Sciatic nerve (tissue), 2 donors: ENCODE measurements at regions not wholly inside any gene's neighbourhood (a gene's known extent, or its start where the extent isn't known, plus 50 kb on each side); places are given as distances from the start of the nearest gene placed in this dataset.
A peak's percentile ranks its signal among the peaks of the same experiment; 100 is the strongest.

Experiments
- ATAC-seq: fragments of 200-7000 bp; cut with Tn5 transposase; one replicate; pipeline ENCODE4 v1.9.1; 2020; ENCODE audit warnings: mild to moderate bottlenecking, moderate library complexity
- DNase-seq: peaks from one replicate; pipeline ENCODE4 v3.0.0-alpha.2; 2020; ENCODE audit warnings: low spot score
- intact Hi-C: fragments of 100-400 bp; cut with DNase I; formaldehyde crosslinking; loops from one replicate; pipeline ENCODE4 v1.14.2; 2022
- donor health status: DM: no; HTN: no; CAD: no.
- donor health status: DM: no; HTN: no; CAD: no.

- intact Hi-C loops, result no loop called here
- no peak for DNase-seq
- no peak for ATAC-seq
Measured at GRCh38 chr1:37125295-37125694, 91.0 kb upstream of the GRIK3 start.

DNA sequence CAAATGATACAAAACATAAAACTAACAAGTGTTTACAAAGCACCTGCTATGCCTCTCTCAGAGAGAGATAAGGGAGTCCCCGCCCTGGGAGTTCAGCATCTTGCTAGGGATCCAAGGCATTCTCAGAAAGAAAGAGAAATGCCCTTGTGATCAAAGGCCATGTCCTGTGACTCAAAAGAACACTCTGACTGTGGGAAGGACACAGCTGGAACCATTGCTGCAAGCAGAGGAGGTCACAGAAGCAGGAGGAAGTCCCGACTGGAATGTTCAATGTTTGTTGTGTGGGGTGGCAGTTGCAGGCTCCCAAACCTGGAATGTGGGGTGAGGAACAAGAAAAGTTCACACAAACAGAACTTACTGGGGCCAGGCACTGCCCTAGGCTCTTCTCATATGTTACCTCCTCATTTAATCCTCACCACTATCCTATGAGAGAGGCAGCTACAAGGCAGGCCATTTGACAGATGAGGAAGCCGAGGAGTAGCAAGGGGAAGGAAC lies 93.0 kb upstream of the GRIK3 start:
- DNase-seq (no peak), ATAC-seq (no peak)
- intact Hi-C loops, result no loop called here

- ATAC-seq (no peak), DNase-seq (no peak)
- intact Hi-C loops, result no loop called here
Measured at GRCh38 chr1:37128091-37128490, 93.8 kb upstream of the GRIK3 start.

GRCh38 chr1:37130221-37130948 lies 96.1 kb upstream of the GRIK3 start:
- ATAC-seq (no peak), DNase-seq (no peak)
- intact Hi-C loops, result no loop called here

- ATAC-seq (peak; percentile 65), DNase-seq (no peak)
- intact Hi-C loops, result no loop called here
Measured at GRCh38 chr1:37131281-37131680, 97.0 kb upstream of the GRIK3 start.

GRCh38 chr1:37133276-37134145 lies 99.2 kb upstream of the GRIK3 start:
- intact Hi-C loops, result loop anchor here (1.0 kb wide), 1 partner anchor 23 kb away; no protein-coding TSS in a partner anchor
- DNase-seq (no peak), ATAC-seq (no peak)

- intact Hi-C loops, result no loop called here
- DNase-seq, result no peak
- no peak for ATAC-seq
Measured at GRCh38 chr1:37134599-37134998, 100.3 kb upstream of the GRIK3 start.

GRCh38 chr1:37135032-37135431 lies 100.7 kb upstream of the GRIK3 start:
- ATAC-seq (no peak), DNase-seq (no peak)
- intact Hi-C loops, result no loop called here

- DNase-seq, result no peak
- intact Hi-C loops, result no loop called here
- no peak for ATAC-seq
Measured at GRCh38 chr1:37137014-37137413, 102.7 kb upstream of the GRIK3 start.

DNA sequence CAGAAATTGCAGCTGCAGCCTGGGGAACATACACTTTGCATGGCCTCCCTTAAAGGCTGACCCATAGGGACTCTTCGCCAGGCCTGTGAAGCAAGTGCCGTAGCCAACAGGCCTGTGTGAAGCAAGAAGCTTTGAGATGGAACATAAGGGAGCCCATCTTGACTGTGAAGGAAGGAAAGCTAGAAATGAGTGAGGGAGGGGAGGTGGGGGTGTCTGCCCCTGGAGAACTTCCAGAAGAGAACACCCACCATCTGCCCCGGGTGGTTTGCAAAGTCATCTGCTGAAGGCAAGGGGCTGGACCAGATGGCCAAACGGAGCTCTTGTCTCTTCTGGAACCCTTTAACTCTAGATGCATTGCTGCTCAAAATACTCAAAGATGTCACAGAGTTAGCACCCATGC lies 103.3 kb upstream of the GRIK3 start:
- no peak for ATAC-seq

DNA sequence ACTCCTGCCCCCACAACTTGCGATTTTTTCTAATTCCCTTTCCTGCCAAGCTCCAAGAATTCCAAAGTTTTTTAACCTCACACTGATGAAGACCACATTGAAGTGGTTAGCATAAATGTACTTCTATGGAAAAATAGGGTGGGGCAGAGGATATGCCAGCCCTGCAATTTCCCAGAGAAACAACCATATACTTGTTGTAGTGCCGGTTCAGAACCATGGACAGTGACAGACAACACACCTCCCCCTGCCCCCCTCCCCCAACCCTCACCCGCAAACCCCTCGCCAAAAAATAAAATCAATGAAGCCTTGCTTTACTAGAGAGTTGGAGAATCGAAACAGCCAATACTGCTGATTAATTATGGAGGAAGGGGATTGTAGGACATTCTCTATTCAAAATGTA lies 109.5 kb upstream of the GRIK3 start:
- DNase-seq (no peak), ATAC-seq (no peak)
- intact Hi-C loops, result no loop called here

More for the DNA sequence above, 103.3 kb upstream of the GRIK3 start:
- no peak for DNase-seq
- intact Hi-C loops, result no loop called here

GRCh38 chr1:37146071-37146470 lies 111.8 kb upstream of the GRIK3 start:
- no peak for DNase-seq
- intact Hi-C loops, result no loop called here

DNA sequence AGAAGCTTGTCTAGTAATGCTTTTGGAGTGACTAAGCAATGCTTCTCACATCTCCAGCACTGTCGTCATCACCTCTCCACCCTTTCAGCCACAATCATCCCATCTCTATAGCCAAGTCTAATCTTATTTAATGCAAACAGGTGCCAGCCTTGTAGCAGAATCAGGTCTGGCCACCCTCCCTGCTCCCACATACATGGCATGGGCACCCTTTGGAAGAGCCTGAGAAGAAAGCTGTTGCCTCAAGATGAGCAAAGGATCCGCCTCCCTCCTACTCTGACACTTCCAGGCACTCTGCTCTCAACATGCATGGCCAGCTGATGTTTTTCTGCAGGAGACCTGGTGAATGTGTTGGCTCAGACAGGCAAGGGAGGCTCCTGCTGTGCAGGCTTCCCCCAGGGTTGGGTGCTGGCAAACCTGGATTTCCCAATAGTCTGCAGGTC lies 113.1 kb upstream of the GRIK3 start:
- intact Hi-C loops, result no loop called here
- no peak for ATAC-seq
- no peak for DNase-seq

More at GRCh38 chr1:37146071-37146470, 111.8 kb upstream of the GRIK3 start:
- ATAC-seq, result no peak

GRCh38 chr1:37147906-37148305 lies 113.6 kb upstream of the GRIK3 start:
- intact Hi-C loops, result no loop called here
- ATAC-seq (no peak), DNase-seq (no peak)

DNA sequence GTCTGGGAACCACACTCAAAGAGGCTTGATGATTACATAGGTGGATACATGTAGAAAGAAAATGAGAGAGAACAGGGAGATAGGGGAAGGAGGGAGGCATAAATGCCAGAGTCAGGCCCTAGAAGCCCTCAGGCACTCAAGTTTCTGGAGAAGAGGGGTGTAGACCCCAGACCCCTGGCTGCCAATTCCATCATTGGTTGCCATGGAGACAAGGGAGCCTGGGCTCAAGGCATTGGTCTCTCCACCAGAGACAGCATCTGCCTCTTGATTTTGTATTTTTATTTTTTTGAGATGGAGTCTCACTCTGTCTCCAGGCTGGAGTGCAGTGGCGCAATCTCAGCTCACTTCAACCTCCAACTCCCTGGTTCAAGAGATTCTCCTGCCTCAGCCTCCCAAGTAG lies 114.3 kb upstream of the GRIK3 start:
- intact Hi-C loops, result no loop called here
- DNase-seq (no peak), ATAC-seq (no peak)

GRCh38 chr1:37149296-37149695 lies 115.0 kb upstream of the GRIK3 start:
- DNase-seq, result no peak
- ATAC-seq, result no peak
- intact Hi-C loops, result no loop called here

DNA sequence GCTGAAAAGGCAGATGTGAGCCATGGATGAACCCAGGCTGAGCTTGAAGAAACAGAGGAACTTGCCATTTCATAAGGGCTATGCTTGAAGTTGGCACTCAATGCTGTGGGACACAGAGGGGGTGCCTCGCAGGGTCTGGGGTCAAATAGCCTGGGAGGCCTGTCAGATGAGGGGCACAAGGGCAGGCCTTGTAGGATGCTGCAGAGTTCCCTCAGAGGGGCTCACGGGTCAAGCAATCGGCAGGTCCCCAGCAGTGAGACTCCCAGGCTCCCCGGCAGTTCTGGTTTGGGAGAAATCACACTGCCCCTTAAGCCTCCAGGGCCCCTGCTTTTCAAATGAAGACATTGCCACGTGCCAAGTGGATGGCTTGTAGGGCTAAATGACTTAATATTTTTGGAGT lies 116.7 kb upstream of the GRIK3 start:
- DNase-seq (no peak), ATAC-seq (peak; percentile 10)
- intact Hi-C loops, result no loop called here

- ATAC-seq (no peak), DNase-seq (no peak)
- intact Hi-C loops, result no loop called here
Measured at GRCh38 chr1:37151789-37152188, 117.5 kb upstream of the GRIK3 start.

DNA sequence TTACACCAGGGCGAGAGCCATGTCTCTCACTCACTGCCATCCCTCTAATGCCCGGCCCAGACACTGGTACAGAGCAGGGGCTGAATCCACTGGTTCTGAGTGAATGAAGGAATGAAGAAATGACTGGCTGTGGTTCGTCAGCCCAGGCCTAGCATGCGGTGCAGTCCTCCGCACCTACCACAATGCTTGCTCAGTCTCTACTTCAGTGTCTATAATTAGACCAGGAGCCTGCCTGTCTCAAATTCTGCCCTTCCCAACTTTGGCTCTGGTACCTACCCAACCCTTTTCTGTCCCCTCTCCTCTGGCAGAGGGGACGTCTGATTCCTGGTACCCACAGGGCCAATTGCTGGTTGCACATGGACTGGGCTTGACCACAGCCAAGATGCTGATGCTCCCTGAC lies 118.2 kb upstream of the GRIK3 start:
- intact Hi-C loops, result no loop called here
- DNase-seq (no peak), ATAC-seq (no peak)
